GM10266 (cell line): ENCODE measurements at regions not wholly inside any gene's neighbourhood (a gene's known extent, or its start where the extent isn't known, plus 50 kb on each side); places are given as distances from the start of the nearest gene placed in this dataset.

Experiments used
- DNase-seq: peaks from one replicate; pipeline ENCODE4 v3.0.0; 2012; ENCODE audit errors: extremely low spot score
- TF ChIP-seq, protein P1 (sequence below): IDR thresholded peaks from 2 replicates; pipeline ENCODE4 v1.5.1; 2012; ENCODE audit warnings: mild to moderate bottlenecking, low read depth; ENCODE audit not compliant: control insufficient read depth, insufficient read depth; ENCODE audit errors: missing control alignments

GRCh38 chr2:54047658-54048057 is 67.8 kb upstream of the ACYP2 start:
- TF ChIP-seq, protein P1, sequence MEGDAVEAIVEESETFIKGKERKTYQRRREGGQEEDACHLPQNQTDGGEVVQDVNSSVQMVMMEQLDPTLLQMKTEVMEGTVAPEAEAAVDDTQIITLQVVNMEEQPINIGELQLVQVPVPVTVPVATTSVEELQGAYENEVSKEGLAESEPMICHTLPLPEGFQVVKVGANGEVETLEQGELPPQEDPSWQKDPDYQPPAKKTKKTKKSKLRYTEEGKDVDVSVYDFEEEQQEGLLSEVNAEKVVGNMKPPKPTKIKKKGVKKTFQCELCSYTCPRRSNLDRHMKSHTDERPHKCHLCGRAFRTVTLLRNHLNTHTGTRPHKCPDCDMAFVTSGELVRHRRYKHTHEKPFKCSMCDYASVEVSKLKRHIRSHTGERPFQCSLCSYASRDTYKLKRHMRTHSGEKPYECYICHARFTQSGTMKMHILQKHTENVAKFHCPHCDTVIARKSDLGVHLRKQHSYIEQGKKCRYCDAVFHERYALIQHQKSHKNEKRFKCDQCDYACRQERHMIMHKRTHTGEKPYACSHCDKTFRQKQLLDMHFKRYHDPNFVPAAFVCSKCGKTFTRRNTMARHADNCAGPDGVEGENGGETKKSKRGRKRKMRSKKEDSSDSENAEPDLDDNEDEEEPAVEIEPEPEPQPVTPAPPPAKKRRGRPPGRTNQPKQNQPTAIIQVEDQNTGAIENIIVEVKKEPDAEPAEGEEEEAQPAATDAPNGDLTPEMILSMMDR, result no peak
- no peak for DNase-seq

DNA sequence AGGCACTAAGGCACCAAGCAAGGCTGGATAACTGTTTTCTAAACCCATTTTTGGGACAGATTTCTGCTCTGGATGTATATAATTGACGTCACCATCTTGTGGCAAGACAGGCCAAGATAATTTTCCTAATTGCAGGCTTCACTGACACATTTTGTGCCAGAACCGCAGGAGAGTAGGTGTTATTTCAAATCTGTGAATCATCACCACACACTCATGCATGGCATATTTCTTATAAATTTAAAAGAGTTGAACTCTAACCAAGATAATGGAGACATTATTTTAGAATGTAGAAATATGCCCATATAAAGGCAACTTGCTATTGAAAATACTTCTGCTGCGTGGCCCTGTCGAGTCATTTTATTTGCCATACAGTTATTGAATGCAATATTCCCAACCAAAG is 68.3 kb upstream of the ACYP2 start:
- TF ChIP-seq, protein P1, result no peak
- DNase-seq, result no peak

DNA sequence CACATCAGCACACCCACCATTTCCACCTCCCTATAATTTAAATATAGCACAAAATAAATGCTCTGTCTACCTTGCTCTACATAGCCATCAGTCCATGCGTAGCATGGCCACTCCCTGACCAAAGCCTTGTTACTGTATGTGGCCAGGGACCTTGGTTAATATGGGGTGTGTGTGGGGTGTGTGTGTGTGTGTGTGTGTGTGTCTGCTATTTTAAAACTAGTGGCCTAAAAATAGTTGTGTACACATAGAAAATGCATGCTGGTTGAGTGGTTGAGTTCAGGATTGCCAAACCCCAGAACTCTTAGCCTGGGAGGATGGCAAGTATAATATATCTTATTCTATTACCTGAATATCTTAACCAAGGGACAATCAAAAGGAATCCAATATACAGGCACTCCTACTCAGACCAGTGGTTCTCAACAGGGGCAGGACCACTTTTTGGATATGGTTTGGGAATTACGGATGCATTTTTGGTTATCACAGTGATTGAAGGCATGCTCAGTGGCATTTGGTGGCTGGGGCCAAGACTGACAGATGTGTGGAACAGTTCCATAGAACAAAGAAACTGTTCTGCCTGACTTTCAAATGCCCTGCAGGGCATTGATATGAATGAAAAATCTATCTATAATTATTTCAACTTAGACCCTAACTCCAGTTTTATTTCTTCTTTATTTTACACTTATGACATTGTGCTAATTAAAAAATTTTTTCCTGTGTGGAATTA is 72.3 kb upstream of the PSME4 start:
- no peak for DNase-seq
- TF ChIP-seq, protein P1, result no peak

DNA sequence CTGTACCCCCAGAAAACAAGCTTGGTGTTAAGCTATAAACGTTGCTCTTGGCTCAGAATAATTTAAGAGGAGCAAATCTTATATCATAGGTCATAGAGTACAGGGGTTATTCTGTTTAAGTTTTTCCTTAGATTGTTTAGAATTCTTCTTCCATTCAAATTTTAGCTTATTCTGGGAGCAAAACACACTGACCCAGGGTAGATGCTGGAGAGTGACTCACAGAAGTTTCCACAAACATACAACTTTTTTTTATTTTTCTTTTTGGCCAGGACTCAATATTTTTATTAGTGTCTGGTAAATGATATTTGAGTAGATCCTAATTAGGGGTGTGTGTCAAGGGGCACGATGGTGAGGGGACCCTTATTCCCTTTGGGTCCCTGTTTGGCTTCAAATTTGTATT is 71.5 kb upstream of the PSME4 start:
- no peak for DNase-seq
- TF ChIP-seq, protein P1, result no peak

GRCh38 chr2:54041135-54041534 is 70.3 kb upstream of the PSME4 start:
- no peak for DNase-seq
- TF ChIP-seq, protein P1, result no peak

- TF ChIP-seq, protein P1, result no peak
- DNase-seq, result no peak
Measured at GRCh38 chr2:54040685-54041084, 69.9 kb upstream of the PSME4 start.

GRCh38 chr2:54040250-54040649 is 69.5 kb upstream of the PSME4 start:
- DNase-seq, result no peak
- TF ChIP-seq, protein P1, result no peak
